Fibroblast of the aortic adventitia (primary cell): ENCODE measurements at regions not wholly inside any gene's neighbourhood (a gene's known extent, or its start where the extent isn't known, plus 50 kb on each side); places are given as distances from the start of the nearest gene placed in this dataset.

Experiments used
- DNase-seq: peaks from one replicate; pipeline ENCODE4 v3.0.0-alpha.2; 2010; ENCODE audit warnings: low read depth
- H3K4me3 ChIP-seq: 2 replicates; pipeline ENCODE4 v1.5.1; 2011; ENCODE audit warnings: low read depth, mild to moderate bottlenecking, control low read depth, low read length, moderate library complexity
- TF ChIP-seq, protein P1 (sequence below): IDR thresholded peaks from 2 replicates; pipeline ENCODE4 v1.5.1; 2011; ENCODE audit warnings: mild to moderate bottlenecking, low read length, control low read depth, inconsistent platforms; ENCODE audit not compliant: insufficient read depth

- TF ChIP-seq, protein P1, sequence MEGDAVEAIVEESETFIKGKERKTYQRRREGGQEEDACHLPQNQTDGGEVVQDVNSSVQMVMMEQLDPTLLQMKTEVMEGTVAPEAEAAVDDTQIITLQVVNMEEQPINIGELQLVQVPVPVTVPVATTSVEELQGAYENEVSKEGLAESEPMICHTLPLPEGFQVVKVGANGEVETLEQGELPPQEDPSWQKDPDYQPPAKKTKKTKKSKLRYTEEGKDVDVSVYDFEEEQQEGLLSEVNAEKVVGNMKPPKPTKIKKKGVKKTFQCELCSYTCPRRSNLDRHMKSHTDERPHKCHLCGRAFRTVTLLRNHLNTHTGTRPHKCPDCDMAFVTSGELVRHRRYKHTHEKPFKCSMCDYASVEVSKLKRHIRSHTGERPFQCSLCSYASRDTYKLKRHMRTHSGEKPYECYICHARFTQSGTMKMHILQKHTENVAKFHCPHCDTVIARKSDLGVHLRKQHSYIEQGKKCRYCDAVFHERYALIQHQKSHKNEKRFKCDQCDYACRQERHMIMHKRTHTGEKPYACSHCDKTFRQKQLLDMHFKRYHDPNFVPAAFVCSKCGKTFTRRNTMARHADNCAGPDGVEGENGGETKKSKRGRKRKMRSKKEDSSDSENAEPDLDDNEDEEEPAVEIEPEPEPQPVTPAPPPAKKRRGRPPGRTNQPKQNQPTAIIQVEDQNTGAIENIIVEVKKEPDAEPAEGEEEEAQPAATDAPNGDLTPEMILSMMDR, result no peak
- no peak overlapping the region for H3K4me3 ChIP-seq
- DNase-seq, result no peak
Measured at GRCh38 chr2:71859211-71859847, 288.3 kb downstream of the CYP26B1 start.

DNA sequence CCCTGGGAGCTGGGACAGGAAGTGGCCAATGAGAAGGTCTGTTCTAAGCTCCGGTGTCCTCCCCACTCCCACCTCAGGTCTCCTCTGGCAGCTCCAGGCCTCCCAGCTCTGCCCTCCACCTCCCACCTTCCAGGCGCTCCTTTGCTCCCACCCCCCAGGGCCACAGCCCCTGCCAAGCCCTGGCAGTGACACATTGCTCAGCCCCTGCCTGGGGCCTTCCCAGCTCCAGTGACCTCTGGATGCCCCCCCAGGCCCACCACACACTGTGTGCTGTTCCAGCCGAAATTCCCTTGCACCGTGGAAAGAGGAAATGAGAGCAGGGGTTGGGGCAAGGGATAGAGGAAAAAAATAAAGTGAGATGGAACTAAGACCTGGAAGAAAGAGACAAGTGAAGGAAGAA is 289.6 kb downstream of the CYP26B1 start:
- no peak overlapping the region for H3K4me3 ChIP-seq
- TF ChIP-seq, protein P1, result no peak
- no peak for DNase-seq

- DNase-seq, result no peak
- H3K4me3 ChIP-seq, result no peak overlapping the region
- TF ChIP-seq, protein P1, result no peak
Measured at GRCh38 chr2:71857636-71858035, 290.0 kb downstream of the CYP26B1 start.

DNA sequence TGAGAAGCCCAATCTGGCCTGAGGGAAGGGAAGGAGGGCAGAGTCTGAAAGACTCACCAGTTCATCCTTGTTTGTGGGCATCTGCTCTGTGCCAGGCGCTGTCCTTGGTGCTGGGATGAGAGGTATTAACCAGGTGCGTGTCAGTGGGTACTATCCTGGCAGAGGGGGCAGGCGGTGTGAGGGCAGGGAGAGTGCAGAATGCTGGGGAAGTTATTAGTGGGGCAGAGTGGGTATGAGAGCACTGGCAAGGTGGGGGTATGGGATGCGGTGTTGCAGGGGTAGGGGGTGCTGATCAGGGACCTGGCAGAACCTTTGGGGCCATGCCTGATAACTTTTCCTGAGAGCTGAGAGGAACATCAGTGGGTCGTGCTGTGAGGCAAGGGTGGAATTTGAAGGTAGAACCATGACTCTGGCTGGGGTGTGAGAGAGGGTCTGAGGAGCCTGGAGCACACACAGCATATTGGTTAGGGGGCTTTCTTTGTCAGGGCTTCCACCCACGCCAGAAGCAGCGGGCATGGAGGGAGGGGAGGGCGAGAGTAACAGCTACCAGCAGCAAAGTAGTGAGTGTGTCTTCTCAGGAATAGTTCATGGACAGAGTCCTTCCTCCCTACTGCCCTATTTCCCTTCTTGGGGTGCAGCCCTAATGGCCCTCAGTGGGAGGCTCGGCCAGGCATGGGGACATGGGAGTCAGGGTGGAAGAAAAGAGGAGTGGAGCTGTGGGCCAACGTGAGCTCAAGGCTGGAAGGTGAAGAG is 290.7 kb downstream of the CYP26B1 start:
- no peak for DNase-seq
- TF ChIP-seq, protein P1, result no peak

GRCh38 chr2:71853858-71854257 is 293.8 kb downstream of the CYP26B1 start:
- TF ChIP-seq, protein P1, result no peak
- DNase-seq, result no peak
- no peak overlapping the region for H3K4me3 ChIP-seq

More for the DNA sequence above, 290.7 kb downstream of the CYP26B1 start:
- no peak overlapping the region for H3K4me3 ChIP-seq

GRCh38 chr2:71852141-71852711 is 295.4 kb downstream of the CYP26B1 start:
- H3K4me3 ChIP-seq, result no peak overlapping the region
- TF ChIP-seq, protein P1, result no peak
- DNase-seq, result peak; percentile 37
